K562 (cell line): ENCODE measurements at regions not wholly inside any gene's neighbourhood (a gene's known extent, or its start where the extent isn't known, plus 50 kb on each side); places are given as distances from the start of the nearest gene placed in this dataset.

Experiments used
- ATAC-seq: fragments of 200-7000 bp; cut with Tn5 transposase; 3 replicates; pipeline ENCODE4 v1.9.1; 2020; ENCODE audit warnings: moderate library complexity
- BruUV-seq: library from RNA; stranded (reverse); fragments of 400-500 nt; replicated peaks from 2 replicates; lab custom pipeline; 2021; lab: Mats Ljungman, UMichigan
- CTCF ChIA-PET: fragments of 300-600 bp; formaldehyde crosslinking; extraction: SDS; loops from one replicate; lab custom pipeline; 2021; ENCODE audit warnings: low intra/inter-chr PET ratio; lab: Yijun Ruan, JAX
- POLR2A ChIA-PET: fragments of 300-600, 350-650 bp; sonication (Branson Sonifier 250); formaldehyde crosslinking; extraction: SDS; loops from one replicate; lab custom pipeline; 2021; ENCODE audit warnings: antibody characterized with exemption, inconsistent platforms; lab: Yijun Ruan, JAX
- DNase-seq, 4 experiments: peaks; one replicate each; pipeline versions ENCODE4 v3.0.0 to v3.0.0-alpha.2; 2011 to 2018; ENCODE audit warnings: low spot score in 3 of 4, mixed read lengths in 3 of 4; ENCODE audit errors: extremely low read depth in 1 of 4
- FAIRE-seq: peaks from 2 replicates; lab custom pipeline; 2011; peaks lifted over from hg19 to GRCh38; lab: Jason Lieb, UNC
- H2AFZ ChIP-seq: 2 replicates; pipeline ENCODE4 v1.6.0; 2011; ENCODE audit warnings: low read depth, low read length, control low read depth, inconsistent platforms
- H3K27ac ChIP-seq: fragments of 200-600 bp; 3 replicates; pipeline ENCODE4 v1.8.0; 2011; ENCODE audit warnings: low read depth, mild to moderate bottlenecking, control low read depth, inconsistent platforms, low read length, moderate library complexity, mixed read lengths; ENCODE audit errors: extremely low read depth
- H3K27me3 ChIP-seq, 2 experiments: fragments of 300-600 bp in 1 of 2; 2 replicates in 1 of 2; 3 replicates in 1 of 2; pipeline versions ENCODE4 v1.6.0 to v1.8.0; 2011; ENCODE audit warnings: inconsistent platforms in 2 of 2, low read length in 2 of 2, mild to moderate bottlenecking in 1 of 2, mixed read lengths in 1 of 2, moderate library complexity in 1 of 2; ENCODE audit not compliant: control insufficient read depth in 2 of 2, insufficient read depth in 2 of 2
- H3K36me3 ChIP-seq: fragments of 300-600 bp; 3 replicates; pipeline ENCODE4 v1.8.0; 2011; ENCODE audit warnings: mild to moderate bottlenecking, low read length, inconsistent platforms; ENCODE audit not compliant: control insufficient read depth, insufficient read depth
- H3K4me1 ChIP-seq, 2 experiments: fragments of 200-600 bp in 1 of 2; replicated peaks in 1 of 2; 2 replicates in 1 of 2; 3 replicates in 1 of 2; pipeline versions ENCODE4 v1.5.1 to v1.8.0; 2011; ENCODE audit warnings: inconsistent platforms in 2 of 2, low read length in 2 of 2, mild to moderate bottlenecking in 1 of 2, mixed read lengths in 1 of 2, moderate library complexity in 1 of 2; ENCODE audit not compliant: control insufficient read depth in 2 of 2, insufficient read depth in 2 of 2
- H3K4me2 ChIP-seq: 2 replicates; pipeline ENCODE4 v1.6.1; 2011; ENCODE audit warnings: low read length, control low read depth, inconsistent platforms, mixed read lengths; ENCODE audit not compliant: insufficient read depth
- H3K4me3 ChIP-seq: fragments of 200-600 bp; sonication (generic), shearing (Covaris generic); 2 replicates; pipeline ENCODE4 v1.5.1; 2016; ENCODE audit warnings: control low read depth, inconsistent platforms
- H3K79me2 ChIP-seq: fragments of 200-600 bp; 3 replicates; pipeline ENCODE4 v1.8.0; 2011; ENCODE audit warnings: low read length, inconsistent platforms; ENCODE audit not compliant: control insufficient read depth, insufficient read depth
- H3K9ac ChIP-seq, 2 experiments: 2 replicates each; pipeline versions ENCODE4 v1.6.0 to v1.6.1; 2011; ENCODE audit warnings: low read depth in 2 of 2, low read length in 2 of 2, control low read depth in 1 of 2, inconsistent platforms in 1 of 2, mild to moderate bottlenecking in 1 of 2, mixed read lengths in 1 of 2; ENCODE audit not compliant: insufficient read depth in 1 of 2
- H3K9me1 ChIP-seq: one replicate; pipeline ENCODE4 v1.6.0; 2011; ENCODE audit warnings: inconsistent platforms, mild to moderate bottlenecking, low read length, moderate library complexity; ENCODE audit not compliant: control insufficient read depth, insufficient read depth
- H3K9me3 ChIP-seq: replicated peaks from 2 replicates; pipeline ENCODE4 v1.5.1; 2011; ENCODE audit warnings: low read depth, low read length, inconsistent platforms; ENCODE audit not compliant: control insufficient read depth, insufficient read depth
- H4K20me1 ChIP-seq: replicated peaks from 2 replicates; pipeline ENCODE4 v1.6.1; 2011; ENCODE audit warnings: low read length, inconsistent platforms, mixed read lengths; ENCODE audit not compliant: control insufficient read depth, insufficient read depth
- CUX1 ChIP-seq: fragments of 200-800 bp; sonication (Bioruptor generic); IDR thresholded peaks from 2 replicates; pipeline ENCODE4 v1.6.1; 2016; ENCODE audit warnings: missing genetic modification characterization, missing compliant biosample characterization
- HCFC1 ChIP-seq: IDR thresholded peaks from 2 replicates; pipeline ENCODE4 v1.6.1; 2012; ENCODE audit warnings: low read depth, low read length, improper control_type of control experiment
- SETDB1 ChIP-seq: IDR thresholded peaks from one replicate; pipeline ENCODE4 v1.6.1; 2012; ENCODE audit warnings: low read length, control low read depth, inconsistent platforms
- SMARCA4 ChIP-seq: fragments of 450-650 bp; IDR thresholded peaks from 2 replicates; pipeline ENCODE4 v1.6.1; 2016
- SRF ChIP-seq, 2 experiments: fragments of 250-450, 450-650 bp in 1 of 2; sonication (Bioruptor Pico) in 1 of 2; sonication (generic) in 1 of 2; formaldehyde crosslinking; IDR thresholded peaks; 2 replicates each; pipeline versions ENCODE4 v1.5.0 to v1.5.1; 2020 to 2022; ENCODE audit warnings: mild to moderate bottlenecking in 1 of 2, missing genetic modification reagents in 1 of 2
- ZNF551 ChIP-seq: fragments of 250-450 bp; sonication (Bioruptor Pico); IDR thresholded peaks from 2 replicates; pipeline ENCODE4 v1.5.0; 2021; ENCODE audit warnings: mild to moderate bottlenecking, moderate library complexity
- WGBS: fragments of 100-300 bp; shearing (Covaris generic); methylation state at CpG from one replicate; pipeline ENCODE4 v1.1.6; 2016; ENCODE audit warnings: low coverage, mixed read lengths; ENCODE audit not compliant: insufficient coverage; ENCODE audit errors: missing lambda C conversion rate; 5-methylcytosine and 5-hydroxymethylcytosine counted together
- in situ Hi-C: fragments of 300-500 bp; cut with MboI; formaldehyde crosslinking; loops from 4 replicates; pipeline ENCODE4 v1.15.0; 2018; ENCODE audit warnings: inconsistent platforms, mixed read lengths
- intact Hi-C: fragments of 100-400 bp; cut with micrococcal nuclease; formaldehyde crosslinking; loops from 2 replicates; pipeline ENCODE4 v1.14.2; 2022

- no peak overlapping the region for H3K9ac ChIP-seq
- FAIRE-seq (no peak), ATAC-seq (no peak), DNase-seq (no peak)
- no peaks in the 10 kb centered on the region for H3K36me3 ChIP-seq
- no peaks in the 10 kb centered on the region for H3K79me2 ChIP-seq
- no peaks in the 10 kb centered on the region for H4K20me1 ChIP-seq
- no peak overlapping the region for H2AFZ ChIP-seq
- no peaks in the 10 kb centered on the region for H3K27me3 ChIP-seq
- BruUV-seq: no TSS peak
- no peaks in the 10 kb centered on the region for H3K4me1 ChIP-seq
- no peaks in the 10 kb centered on the region for H3K9me1 ChIP-seq
- in situ Hi-C loops (no loop called here), intact Hi-C loops (no loop called here)
- no peak overlapping the region for H3K4me2 ChIP-seq
- no peak for TF ChIP-seq ZNF551 (CRISPR knock-in tag)
- no peak for TF ChIP-seq SMARCA4
- TF ChIP-seq HCFC1: no peak
- TF ChIP-seq SETDB1: no peak
- TF ChIP-seq CUX1 (CRISPR knock-in tag): no peak
- no peak for TF ChIP-seq SRF (CRISPR knock-in tag; IDR thresholded peaks at IDR 0.05)
- WGBS: 0% methylated on average over 2 of the region's 2 CpGs
- no peaks in the 10 kb centered on the region; the same call in 1 of the 2 replicates for H3K9me3 ChIP-seq
- no peak overlapping the region for H3K27ac ChIP-seq
- POLR2A ChIA-PET: no interaction called here
- CTCF ChIA-PET: no interaction called here
- no peak overlapping the region for H3K4me3 ChIP-seq
These were observed 99.4 kb upstream of the CTNND2 start for GRCh38 chr5:12003680-12004079.
